ENCODE measurements at regions not wholly inside any gene's neighbourhood (a gene's known extent, or its start where the extent isn't known, plus 50 kb on each side); places are given as distances from the start of the nearest gene placed in this dataset.
A peak's percentile ranks its signal among the peaks of the same experiment; 100 is the strongest.
"Not testable (repeated sequence)": the region's sequence is repeated elsewhere in the genome, so short reads cannot be mapped to it uniquely, and the experiment has no call there.

DNA sequence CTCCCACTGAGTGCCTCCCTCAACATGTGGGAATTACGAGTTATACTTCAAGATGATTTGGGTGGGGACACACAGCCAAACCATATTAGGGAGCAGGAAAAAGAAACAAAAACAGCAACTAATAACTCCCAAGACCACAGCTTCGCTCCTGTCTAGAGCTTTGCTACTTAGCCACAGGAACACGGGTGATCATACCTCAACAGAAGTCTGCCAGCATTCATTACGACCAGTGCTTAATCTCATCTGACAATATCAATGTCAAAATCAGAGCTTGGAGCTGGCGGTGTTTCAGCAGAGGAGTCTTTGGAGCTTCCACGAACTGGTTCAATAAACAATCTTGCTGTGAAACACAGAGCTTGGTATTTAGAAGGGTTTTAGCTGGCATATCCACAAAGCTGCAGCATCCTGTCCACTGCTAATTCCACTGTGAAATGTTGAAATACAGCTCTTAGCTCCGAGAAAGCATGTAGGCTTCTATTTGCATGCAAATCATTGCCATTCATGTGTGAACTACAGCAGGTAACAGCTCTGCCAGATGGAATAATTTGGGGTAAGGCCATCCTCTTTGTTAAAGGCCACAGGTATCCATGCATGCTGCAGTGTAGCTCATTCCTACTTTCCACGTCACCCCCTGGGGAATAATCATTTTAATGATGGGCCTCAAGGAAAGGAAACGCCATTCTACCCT is 128.4 kb upstream of the GOT2 start:
- peak overlapping the region; percentile 8; the same call in 1 of the 2 replicates for H3K27ac ChIP-seq
- no peak for TF ChIP-seq ZFX (IDR thresholded peaks at IDR 0.05)
- no peak for TF ChIP-seq CTCF (conservative IDR thresholded peaks at IDR 0.05)

- TF ChIP-seq CTCF (conservative IDR thresholded peaks at IDR 0.05), result no peak
- no peak overlapping the region for H3K27ac ChIP-seq
These were observed 126.0 kb upstream of the GOT2 start for GRCh38 chr16:58859958-58860669.

GRCh38 chr16:58858577-58858976 is 124.5 kb upstream of the GOT2 start:
- H3K27ac ChIP-seq, result not testable (repeated sequence)

- H3K27ac ChIP-seq, result no peak overlapping the region
- TF ChIP-seq ZFX (IDR thresholded peaks at IDR 0.05), result no peak
- no peak for TF ChIP-seq CTCF (conservative IDR thresholded peaks at IDR 0.05)
These were observed 121.3 kb upstream of the GOT2 start for GRCh38 chr16:58855291-58855863.

- no peak overlapping the region for H3K27ac ChIP-seq
- TF ChIP-seq CTCF (conservative IDR thresholded peaks at IDR 0.05), result no peak
- TF ChIP-seq ZFX (IDR thresholded peaks at IDR 0.05), result no peak
These were observed 120.0 kb upstream of the GOT2 start for GRCh38 chr16:58853854-58854791.

DNA sequence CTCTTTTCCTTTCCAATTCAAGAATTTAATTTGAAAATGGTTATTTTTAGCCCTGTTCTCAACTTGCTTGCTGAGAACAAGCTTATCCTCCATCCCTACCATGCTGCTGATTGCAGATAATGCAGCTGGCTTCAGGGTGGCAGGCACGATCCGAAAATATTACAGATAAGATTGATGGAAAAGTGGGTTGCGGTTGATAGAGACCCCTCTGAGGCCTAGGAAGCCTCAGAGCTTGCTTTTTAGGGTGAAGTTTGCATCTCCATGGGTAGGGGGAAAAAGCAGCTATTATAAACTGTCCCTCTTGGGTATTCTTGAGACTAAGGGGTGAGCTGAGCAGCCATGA is 116.5 kb upstream of the GOT2 start:
- TF ChIP-seq CTCF (conservative IDR thresholded peaks at IDR 0.05), result no peak
- TF ChIP-seq ZFX (IDR thresholded peaks at IDR 0.05), result no peak
- H3K27ac ChIP-seq, result no peak overlapping the region

DNA sequence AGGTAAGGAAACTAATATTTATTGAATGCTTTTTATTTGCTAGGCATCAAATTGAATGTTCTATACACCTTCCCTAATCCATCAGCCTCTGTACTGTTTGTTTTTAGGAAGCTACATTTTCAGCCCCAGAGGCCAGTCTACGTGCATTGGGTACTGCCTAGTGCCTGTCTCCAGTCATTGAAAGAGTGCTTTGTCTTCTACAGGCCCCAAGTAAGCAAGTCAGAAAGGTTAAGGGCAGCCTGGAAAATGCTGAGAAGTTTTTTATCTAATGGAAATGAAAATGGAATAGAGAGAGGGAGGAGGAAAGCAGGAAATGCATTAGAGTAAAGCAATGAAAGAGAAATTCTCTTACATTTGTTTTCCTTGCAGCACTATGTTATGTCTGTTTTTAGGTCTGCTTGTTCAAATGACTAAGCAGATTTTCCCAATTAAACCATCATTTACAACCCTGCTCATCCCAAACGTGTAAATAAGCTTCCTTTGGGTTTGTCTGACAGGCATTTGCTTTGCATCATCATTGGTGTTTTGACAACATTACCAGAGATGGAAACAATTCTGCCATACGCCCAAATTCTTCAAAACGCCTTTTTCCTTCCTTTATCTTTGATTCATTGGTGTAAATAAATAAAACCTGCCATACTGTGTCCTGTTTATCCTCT is 116.0 kb upstream of the GOT2 start:
- TF ChIP-seq ZFX (IDR thresholded peaks at IDR 0.05), result no peak
- no peak for TF ChIP-seq CTCF (conservative IDR thresholded peaks at IDR 0.05)
- H3K27ac ChIP-seq, result no peak overlapping the region
